ENCODE measurements at regions not wholly inside any gene's neighbourhood (a gene's known extent, or its start where the extent isn't known, plus 50 kb on each side); places are given as distances from the start of the nearest gene placed in this dataset.
"Not testable (repeated sequence)": the region's sequence is repeated elsewhere in the genome, so short reads cannot be mapped to it uniquely, and the experiment has no call there.

GRCh38 chr5:167920589-167920988, 370.9 kb upstream of the WWC1 start:
- Mint-ChIP-seq H3K4me1 (no peaks in the 10 kb centered on the region), H3K9me3 (peaks cover 2% of the 10 kb centered on the region), H3K27me3 (no peaks in the 10 kb centered on the region), H3K27ac (no peak overlapping the region), H3K4me3 (no peak overlapping the region), H3K36me3 (no peaks in the 10 kb centered on the region)
- ATAC-seq (ENCODE audit: low read depth) (no peak), DNase-seq (no peak)
- POLR2A ChIA-PET: no interaction called here

- no peaks in the 10 kb centered on the region for H3K36me3 Mint-ChIP-seq
- H3K27me3 Mint-ChIP-seq: no peaks in the 10 kb centered on the region
- ATAC-seq (ENCODE audit: low read depth) (no peak), DNase-seq (no peak)
- H3K9me3 Mint-ChIP-seq: peaks cover 4% of the 10 kb centered on the region
- H3K4me3 Mint-ChIP-seq: no peak overlapping the region
- H3K27ac Mint-ChIP-seq: no peak overlapping the region
- POLR2A ChIA-PET: no interaction called here
- H3K4me1 Mint-ChIP-seq: no peaks in the 10 kb centered on the region
Observed at GRCh38 chr5:167921796-167922195, 369.6 kb upstream of the WWC1 start.

GRCh38 chr5:167923396-167923795, 368.0 kb upstream of the WWC1 start:
- Mint-ChIP-seq H3K4me1 (no peaks in the 10 kb centered on the region), H3K4me3 (no peak overlapping the region), H3K27me3 (no peaks in the 10 kb centered on the region), H3K27ac (no peak overlapping the region), H3K9me3 (peaks cover 4% of the 10 kb centered on the region), H3K36me3 (no peaks in the 10 kb centered on the region)
- ATAC-seq (ENCODE audit: low read depth) (no peak), DNase-seq (no peak)
- POLR2A ChIA-PET: no interaction called here

- no peak for DNase-seq
- ATAC-seq (ENCODE audit: low read depth): no peak
- POLR2A ChIA-PET: no interaction called here
- no peaks in the 10 kb centered on the region for H3K27me3 Mint-ChIP-seq
- H3K9me3 Mint-ChIP-seq: peaks cover 4% of the 10 kb centered on the region
- no peaks in the 10 kb centered on the region for H3K4me1 Mint-ChIP-seq
- H3K36me3 Mint-ChIP-seq: no peaks in the 10 kb centered on the region
- no peak overlapping the region for H3K4me3 Mint-ChIP-seq
- no peak overlapping the region for H3K27ac Mint-ChIP-seq
Observed at GRCh38 chr5:167929841-167930240, 361.6 kb upstream of the WWC1 start.

- H3K9me3 Mint-ChIP-seq: peaks cover 2% of the 10 kb centered on the region
- H3K27me3 Mint-ChIP-seq: no peaks in the 10 kb centered on the region
- H3K27ac Mint-ChIP-seq: no peak overlapping the region
- no peak for ATAC-seq (ENCODE audit: low read depth)
- no peak for DNase-seq
- H3K36me3 Mint-ChIP-seq: no peaks in the 10 kb centered on the region
- peaks cover 4% of the 10 kb centered on the region for H3K4me1 Mint-ChIP-seq
- H3K4me3 Mint-ChIP-seq: no peak overlapping the region
- POLR2A ChIA-PET: no interaction called here
Observed at GRCh38 chr5:167934551-167934971, 356.9 kb upstream of the WWC1 start.

- Mint-ChIP-seq H3K9me3 (peaks cover 2% of the 10 kb centered on the region), H3K27ac (no peak overlapping the region), H3K4me1 (peaks cover 4% of the 10 kb centered on the region)
Observed at GRCh38 chr5:167936022-167936421, 355.4 kb upstream of the WWC1 start.

GRCh38 chr5:167936944-167937634, 354.4 kb upstream of the WWC1 start:
- Mint-ChIP-seq H3K4me1 (peaks cover 4% of the 10 kb centered on the region), H3K36me3 (no peaks in the 10 kb centered on the region), H3K9me3 (peaks cover 2% of the 10 kb centered on the region), H3K27ac (no peak overlapping the region), H3K4me3 (no peak overlapping the region), H3K27me3 (no peaks in the 10 kb centered on the region)
- POLR2A ChIA-PET: no interaction called here
- no peak for ATAC-seq (ENCODE audit: low read depth)
- no peak for DNase-seq

More at GRCh38 chr5:167936022-167936421, 355.4 kb upstream of the WWC1 start:
- ATAC-seq (ENCODE audit: low read depth) (no peak), DNase-seq (no peak)
- no peaks in the 10 kb centered on the region for H3K27me3 Mint-ChIP-seq
- POLR2A ChIA-PET: no interaction called here
- no peak overlapping the region for H3K4me3 Mint-ChIP-seq
- no peaks in the 10 kb centered on the region for H3K36me3 Mint-ChIP-seq

- H3K36me3 Mint-ChIP-seq: no peaks in the 10 kb centered on the region
- ATAC-seq (ENCODE audit: low read depth) (no peak), DNase-seq (no peak)
- POLR2A ChIA-PET: no interaction called here
- no peak overlapping the region for H3K4me3 Mint-ChIP-seq
- H3K4me1 Mint-ChIP-seq: peaks cover 4% of the 10 kb centered on the region
- no peak overlapping the region for H3K27ac Mint-ChIP-seq
- H3K27me3 Mint-ChIP-seq: no peaks in the 10 kb centered on the region
- H3K9me3 Mint-ChIP-seq: peaks cover 2% of the 10 kb centered on the region
Observed at GRCh38 chr5:167937635-167937998, 353.8 kb upstream of the WWC1 start.

GRCh38 chr5:167939686-167940085, 351.8 kb upstream of the WWC1 start:
- Mint-ChIP-seq H3K4me3 (no peak overlapping the region), H3K27ac (no peak overlapping the region), H3K9me3 (peaks cover 2% of the 10 kb centered on the region), H3K4me1 (peaks cover 4% of the 10 kb centered on the region), H3K27me3 (no peaks in the 10 kb centered on the region), H3K36me3 (no peaks in the 10 kb centered on the region)
- POLR2A ChIA-PET: no interaction called here
- ATAC-seq (ENCODE audit: low read depth) (no peak), DNase-seq (no peak)

- peaks cover 2% of the 10 kb centered on the region for H3K9me3 Mint-ChIP-seq
- H3K27me3 Mint-ChIP-seq: no peaks in the 10 kb centered on the region
- ATAC-seq (ENCODE audit: low read depth) (no peak), DNase-seq (no peak)
- H3K27ac Mint-ChIP-seq: no peak overlapping the region
- no peak overlapping the region for H3K4me3 Mint-ChIP-seq
- H3K4me1 Mint-ChIP-seq: peaks cover 4% of the 10 kb centered on the region
- POLR2A ChIA-PET: no interaction called here
- no peaks in the 10 kb centered on the region for H3K36me3 Mint-ChIP-seq
Observed at GRCh38 chr5:167940911-167941310, 350.5 kb upstream of the WWC1 start.

- H3K4me3 Mint-ChIP-seq; H3K36me3 Mint-ChIP-seq; DNase-seq; H3K9me3 Mint-ChIP-seq; H3K4me1 Mint-ChIP-seq; H3K27me3 Mint-ChIP-seq; POLR2A ChIA-PET; H3K27ac Mint-ChIP-seq; ATAC-seq (ENCODE audit: low read depth): not testable (repeated sequence)
Observed at GRCh38 chr5:167941556-167941955, 349.9 kb upstream of the WWC1 start.

- H3K4me1 Mint-ChIP-seq: no peaks in the 10 kb centered on the region
- no peak for DNase-seq
- H3K27ac Mint-ChIP-seq: no peak overlapping the region
- ATAC-seq (ENCODE audit: low read depth): no peak
- no peaks in the 10 kb centered on the region for H3K36me3 Mint-ChIP-seq
- H3K4me3 Mint-ChIP-seq: no peak overlapping the region
- POLR2A ChIA-PET: no interaction called here
- peaks cover 2% of the 10 kb centered on the region for H3K9me3 Mint-ChIP-seq
- H3K27me3 Mint-ChIP-seq: no peaks in the 10 kb centered on the region
Observed at GRCh38 chr5:167943343-167943742, 348.1 kb upstream of the WWC1 start.

GRCh38 chr5:167944121-167944852, 347.2 kb upstream of the WWC1 start:
- ATAC-seq (ENCODE audit: low read depth): no peak
- Mint-ChIP-seq H3K4me1 (no peaks in the 10 kb centered on the region), H3K9me3 (no peaks in the 10 kb centered on the region), H3K27ac (no peak overlapping the region), H3K36me3 (no peaks in the 10 kb centered on the region), H3K27me3 (no peaks in the 10 kb centered on the region), H3K4me3 (no peak overlapping the region)
- POLR2A ChIA-PET: no interaction called here
- no peak for DNase-seq

GRCh38 chr5:167945542-167946384, 345.7 kb upstream of the WWC1 start:
- H3K36me3 Mint-ChIP-seq: no peaks in the 10 kb centered on the region
- no peaks in the 10 kb centered on the region for H3K27me3 Mint-ChIP-seq
- H3K4me3 Mint-ChIP-seq: no peak overlapping the region
- DNase-seq (no peak), ATAC-seq (ENCODE audit: low read depth) (no peak)
- POLR2A ChIA-PET: no interaction called here
- no peaks in the 10 kb centered on the region for H3K4me1 Mint-ChIP-seq
- H3K27ac Mint-ChIP-seq: no peak overlapping the region
- H3K9me3 Mint-ChIP-seq: no peaks in the 10 kb centered on the region

Data from activated naive CD8-positive, alpha-beta T cell treated with anti-CD3 and anti-CD28 coated beads, Interleukin-2, amount 10 ng/mL, durations not matched to agents 7 days and 5 days (primary cell).